H1 (cell line): ENCODE measurements at regions not wholly inside any gene's neighbourhood (a gene's known extent, or its start where the extent isn't known, plus 50 kb on each side); places are given as distances from the start of the nearest gene placed in this dataset.

ENCODE experiments used
- CTCF ChIA-PET: fragments of 300-600 bp; sonication (Branson Sonifier 250); formaldehyde crosslinking; loops from one replicate; lab custom pipeline; 2021; ENCODE audit not compliant: partially characterized antibody; lab: Charles Lee
- POLR2A ChIA-PET: fragments of 300-600 bp; sonication (Branson Sonifier 250); formaldehyde crosslinking; loops from one replicate; lab custom pipeline; 2021; ENCODE audit warnings: inconsistent platforms; ENCODE audit not compliant: partially characterized antibody; lab: Charles Lee
- DNase-seq, 2 experiments: peaks; one replicate each; pipeline versions ENCODE4 v3.0.0 to v3.0.0-alpha.2; 2010 to 2022; ENCODE audit warnings: low spot score in 2 of 2, low read depth in 1 of 2, mixed read lengths in 1 of 2
- FAIRE-seq: peaks from 2 replicates; lab custom pipeline; 2011; peaks lifted over from hg19 to GRCh38; lab: Jason Lieb, UNC
- H2AFZ ChIP-seq: 2 replicates; pipeline ENCODE4 v1.8.1; 2012; ENCODE audit warnings: low read length, inconsistent platforms
- H2AK5ac ChIP-seq: 2 replicates; pipeline ENCODE4 v1.6.1; 2013; ENCODE audit warnings: low read depth, low read length
- H2BK120ac ChIP-seq: replicated peaks from 2 replicates; pipeline ENCODE3; 2013; ENCODE audit warnings: low read depth, low read length, inconsistent platforms
- H2BK12ac ChIP-seq: 2 replicates; pipeline ENCODE4 v1.6.1; 2013; ENCODE audit warnings: low read depth, low read length
- H2BK15ac ChIP-seq: 2 replicates; pipeline ENCODE4 v1.6.1; 2013; ENCODE audit warnings: low read length
- H2BK20ac ChIP-seq: 2 replicates; pipeline ENCODE4 v1.6.1; 2013; ENCODE audit warnings: low read length
- H2BK5ac ChIP-seq: 2 replicates; pipeline ENCODE4 v1.6.1; 2013; ENCODE audit warnings: low read depth, low read length
- H3K14ac ChIP-seq: 2 replicates; pipeline ENCODE4 v1.6.1; 2013; ENCODE audit warnings: inconsistent platforms; ENCODE audit not compliant: insufficient read length
- H3K18ac ChIP-seq: 2 replicates; pipeline ENCODE4 v1.6.1; 2013; ENCODE audit warnings: low read length; ENCODE audit errors: extremely low read depth
- H3K23ac ChIP-seq: 2 replicates; pipeline ENCODE4 v1.6.1; 2013; ENCODE audit warnings: inconsistent platforms; ENCODE audit not compliant: insufficient read length
- H3K23me2 ChIP-seq: 2 replicates; pipeline ENCODE4 v1.6.1; 2013; ENCODE audit warnings: low read depth, low read length
- H3K27ac ChIP-seq: 2 replicates; pipeline ENCODE4 v1.6.1; 2011; ENCODE audit warnings: low read depth, low read length, inconsistent platforms
- H3K27me3 ChIP-seq, 4 experiments: replicated peaks in 1 of 4; 1 replicate in 1 of 4; 2 replicates in 3 of 4; pipeline versions ENCODE4 v1.6.1 to v1.8.1; 2011 to 2013; ENCODE audit warnings: low read length in 3 of 4, mild to moderate bottlenecking in 3 of 4, inconsistent platforms in 2 of 4, mixed read lengths in 2 of 4, moderate library complexity in 1 of 4; ENCODE audit not compliant: control insufficient read depth in 3 of 4, insufficient read depth in 3 of 4; ENCODE audit errors: extremely low read depth in 1 of 4
- H3K36me3 ChIP-seq, 4 experiments: 2 replicates each; pipeline versions ENCODE4 v1.6.1 to v1.8.1; 2011 to 2013; ENCODE audit warnings: mild to moderate bottlenecking in 4 of 4, low read length in 3 of 4, moderate library complexity in 2 of 4, control low read depth in 1 of 4, inconsistent platforms in 1 of 4; ENCODE audit not compliant: insufficient read depth in 4 of 4, control insufficient read depth in 2 of 4
- H3K4ac ChIP-seq: replicated peaks from 2 replicates; pipeline ENCODE3; 2013; ENCODE audit warnings: low read length, low read depth, mixed read lengths, inconsistent platforms; ENCODE audit not compliant: insufficient read length
- H3K4me1 ChIP-seq, 4 experiments: replicated peaks in 1 of 4; 1 replicate in 1 of 4; 2 replicates in 3 of 4; pipeline versions ENCODE4 v1.6.1 to v1.8.1; 2011 to 2013; ENCODE audit warnings: low read length in 3 of 4, inconsistent platforms in 2 of 4, mixed read lengths in 1 of 4; ENCODE audit not compliant: insufficient read depth in 4 of 4, control insufficient read depth in 3 of 4
- H3K4me2 ChIP-seq, 2 experiments: 2 replicates each; pipeline versions ENCODE4 v1.6.1 to v1.8.1; 2011 to 2013; ENCODE audit warnings: low read depth in 2 of 2, low read length in 2 of 2, control low read depth in 1 of 2, inconsistent platforms in 1 of 2, mild to moderate bottlenecking in 1 of 2; ENCODE audit not compliant: insufficient read depth in 1 of 2
- H3K4me3 ChIP-seq, 4 experiments: fragments of 200-600, 300-600 bp in 1 of 4; sonication (generic), shearing (Covaris generic), sonication (Bioruptor Twin) in 1 of 4; 2 replicates each; pipeline versions ENCODE4 v1.5.1 to v1.8.1; 2011 to 2016; ENCODE audit warnings: low read length in 4 of 4, low read depth in 3 of 4, control low read depth in 2 of 4, inconsistent platforms in 2 of 4, mild to moderate bottlenecking in 2 of 4, mixed read lengths in 1 of 4, moderate library complexity in 1 of 4; ENCODE audit not compliant: insufficient read depth in 2 of 4; ENCODE audit errors: extremely low read depth in 1 of 4
- H3K56ac ChIP-seq: replicated peaks from 2 replicates; pipeline ENCODE3; 2013; ENCODE audit warnings: low read depth, mild to moderate bottlenecking, mixed read lengths, low read length, inconsistent platforms; ENCODE audit not compliant: insufficient read length
- H3K79me1 ChIP-seq: 2 replicates; pipeline ENCODE4 v1.6.1; 2013; ENCODE audit warnings: low read depth, low read length, control low read depth
- H3K79me2 ChIP-seq, 2 experiments: 2 replicates each; pipeline versions ENCODE4 v1.6.1 to v1.8.1; 2012 to 2013; ENCODE audit warnings: low read length in 2 of 2, mild to moderate bottlenecking in 2 of 2, inconsistent platforms in 1 of 2; ENCODE audit not compliant: insufficient read depth in 2 of 2, control insufficient read depth in 1 of 2
- H3K9ac ChIP-seq, 4 experiments: replicated peaks in 1 of 4; 1 replicate in 1 of 4; 2 replicates in 3 of 4; pipeline versions ENCODE4 v1.6.1 to v1.8.1; 2011 to 2013; ENCODE audit warnings: low read depth in 3 of 4, low read length in 3 of 4, control low read depth in 2 of 4, mild to moderate bottlenecking in 2 of 4, moderate library complexity in 2 of 4, inconsistent platforms in 1 of 4; ENCODE audit errors: extremely low read depth in 1 of 4
- H3K9me3 ChIP-seq, 2 experiments: 2 replicates each; pipeline versions ENCODE4 v1.6.1 to v1.8.1; 2012 to 2013; ENCODE audit warnings: mild to moderate bottlenecking in 2 of 2, moderate library complexity in 2 of 2, control low read depth in 1 of 2, inconsistent platforms in 1 of 2, low read depth in 1 of 2, low read length in 1 of 2, mixed read lengths in 1 of 2; ENCODE audit not compliant: insufficient read depth in 2 of 2
- H4K20me1 ChIP-seq, 2 experiments: replicated peaks in 1 of 2; 2 replicates each; pipeline versions ENCODE3 to v1.8.1; 2011 to 2013; ENCODE audit warnings: inconsistent platforms in 2 of 2, low read length in 2 of 2, mild to moderate bottlenecking in 1 of 2; ENCODE audit not compliant: insufficient read depth in 2 of 2, control insufficient read depth in 1 of 2
- H4K5ac ChIP-seq: 2 replicates; pipeline ENCODE4 v1.6.1; 2013; ENCODE audit warnings: low read length, low read depth, mixed read lengths, inconsistent platforms; ENCODE audit not compliant: insufficient read length
- H4K8ac ChIP-seq: 2 replicates; pipeline ENCODE4 v1.8.0; 2013; ENCODE audit warnings: mild to moderate bottlenecking, moderate library complexity, low read length, inconsistent platforms; ENCODE audit not compliant: insufficient read depth; ENCODE audit errors: extremely low read depth
- H4K91ac ChIP-seq: replicated peaks from 2 replicates; pipeline ENCODE3; 2013; ENCODE audit warnings: low read length, mixed read lengths, inconsistent platforms; ENCODE audit not compliant: insufficient read length
- CHD1 ChIP-seq: IDR thresholded peaks from 2 replicates; pipeline ENCODE4 v1.6.1; 2012; ENCODE audit warnings: low read depth, low read length, improper control_type of control experiment
- CREB1 ChIP-seq: IDR thresholded peaks from 2 replicates; pipeline ENCODE4 v1.6.1; 2012; ENCODE audit warnings: inconsistent platforms
- CTCF ChIP-seq, 3 experiments: IDR thresholded peaks; 1 replicate in 2 of 3; 2 replicates in 1 of 3; pipeline versions ENCODE4 v1.5.1 to v1.6.1; 2011; ENCODE audit warnings: low read length in 3 of 3, mild to moderate bottlenecking in 3 of 3, inconsistent platforms in 2 of 3, low read depth in 1 of 3, moderate library complexity in 1 of 3; ENCODE audit not compliant: insufficient read depth in 1 of 3; ENCODE audit errors: control extremely low read depth in 1 of 3
- E2F6 ChIP-seq: IDR thresholded peaks from 2 replicates; pipeline ENCODE4 v1.6.1; 2012; ENCODE audit warnings: inconsistent platforms
- EP300 ChIP-seq, 2 experiments: IDR thresholded peaks; 1 replicate in 1 of 2; 2 replicates in 1 of 2; pipeline ENCODE4 v1.6.1; 2011 to 2012; ENCODE audit warnings: low read depth in 2 of 2, low read length in 2 of 2, mild to moderate bottlenecking in 2 of 2, borderline replicate concordance in 1 of 2, inconsistent platforms in 1 of 2, moderate library complexity in 1 of 2
- HDAC6 ChIP-seq: IDR thresholded peaks from one replicate; pipeline ENCODE4 v1.7.1; 2012; ENCODE audit warnings: low read depth, mild to moderate bottlenecking, inconsistent platforms, low read length, moderate library complexity
- JUND ChIP-seq: IDR thresholded peaks from 2 replicates; pipeline ENCODE4 v1.6.1; 2011; ENCODE audit warnings: mild to moderate bottlenecking, improper control_type of control experiment, low read length
- RNF2 ChIP-seq: fragments of 200-900, 300-1000 bp; sonication (generic); IDR thresholded peaks from 2 replicates; pipeline ENCODE4 v1.7.1; 2016; ENCODE audit warnings: borderline replicate concordance, low read depth, mild to moderate bottlenecking, antibody characterized with exemption, low read length; ENCODE audit not compliant: poor library complexity, severe bottlenecking; ENCODE audit errors: missing control alignments
- RXRA ChIP-seq: IDR thresholded peaks from 2 replicates; pipeline ENCODE4 v1.6.1; 2011; ENCODE audit warnings: low read depth, mild to moderate bottlenecking, low read length, moderate library complexity; ENCODE audit not compliant: insufficient read depth
- SRF ChIP-seq: IDR thresholded peaks from 2 replicates; pipeline ENCODE4 v1.6.1; 2011; ENCODE audit warnings: mild to moderate bottlenecking, low read depth, low read length, moderate library complexity
- ZNF274 ChIP-seq: IDR thresholded peaks from 2 replicates; pipeline ENCODE4 v1.7.0; 2012; ENCODE audit warnings: low read length, borderline replicate concordance; ENCODE audit errors: extremely low read depth
- whole genome bisulfite sequencing, 2 experiments: shearing (Covaris generic) in 1 of 2; methylation state at CpG; one replicate each; pipeline versions ENCODE4 v1.1.6 to v1.1.7; 2013 to 2015; ENCODE audit warnings: low lambda C conversion rate in 2 of 2, mixed read lengths in 2 of 2, inconsistent platforms in 1 of 2, low coverage in 1 of 2, missing lambda C conversion rate in 1 of 2; ENCODE audit not compliant: insufficient replicate concordance in 2 of 2, insufficient coverage in 1 of 2, insufficient read length in 1 of 2; ENCODE audit errors: extremely low coverage in 1 of 2, missing lambda C conversion rate in 1 of 2; 5-methylcytosine and 5-hydroxymethylcytosine counted together

- no peak overlapping the region for H3K27ac ChIP-seq
- ChIA-PET CTCF (interaction anchor here (0.6 to 1.6 kb wide), 2 partner anchors 315 to 762 kb away, joined by 3 to 4 read pairs; no protein-coding TSS in a partner anchor), POLR2A (no interaction called here)
- H2AK5ac ChIP-seq, result no peak overlapping the region
- 95% methylated on average over 2 of the region's 2 CpGs; no CpG with 5 or more reads in 1 of the 2 experiments for WGBS, 2 experiments
- no peak overlapping the region for H2BK20ac ChIP-seq
- H2AFZ ChIP-seq, result no peak overlapping the region
- no peak overlapping the region for H2BK5ac ChIP-seq
- no peaks in the 10 kb centered on the region for H3K23me2 ChIP-seq
- no peak overlapping the region for H3K56ac ChIP-seq
- H3K79me2 ChIP-seq, result no peaks in the 10 kb centered on the region
- H3K9ac ChIP-seq, result no peak overlapping the region
- no peak overlapping the region for H4K91ac ChIP-seq
- no peak for FAIRE-seq
- no peak overlapping the region for H4K5ac ChIP-seq
- H3K4me2 ChIP-seq, result no peak overlapping the region
- no peak for DNase-seq
- H3K23ac ChIP-seq, result no peak overlapping the region
- no peaks in the 10 kb centered on the region for H3K36me3 ChIP-seq
- H3K4me3 ChIP-seq, result no peak overlapping the region
- H3K27me3 ChIP-seq, result no peaks in the 10 kb centered on the region
- H3K79me1 ChIP-seq, result no peaks in the 10 kb centered on the region
- no peaks in the 10 kb centered on the region for H3K9me3 ChIP-seq
- H3K18ac ChIP-seq, result no peak overlapping the region
- H3K4ac ChIP-seq, result no peak overlapping the region
- H4K8ac ChIP-seq, result no peak overlapping the region
- no peaks in the 10 kb centered on the region for H3K4me1 ChIP-seq
- no peak overlapping the region for H2BK15ac ChIP-seq
- H4K20me1 ChIP-seq, result no peaks in the 10 kb centered on the region
- H2BK12ac ChIP-seq, result no peak overlapping the region
- no peak overlapping the region for H3K14ac ChIP-seq
- no peak overlapping the region for H2BK120ac ChIP-seq
- TF ChIP-seq RNF2 (no peak), CHD1 (no peak), CTCF (IDR thresholded peaks at IDR 0.05; ENCODE audit: control extremely low read depth in 1 of 3, insufficient read depth in 1 of 3, low read depth in 1 of 3, low read length in 3 of 3) (no peak), CREB1 (no peak), E2F6 (no peak), SRF (no peak), JUND (no peak), ZNF274 (no peak), RXRA (no peak), HDAC6 (no peak), EP300 (IDR thresholded peaks at IDR 0.05; ENCODE audit: borderline replicate concordance in 1 of 2, low read depth in 2 of 2, low read length in 2 of 2) (no peak)
Observed at GRCh38 chr7:84697506-84697905, 489.4 kb downstream of the SEMA3D start.
